ENCODE measurements at regions not wholly inside any gene's neighbourhood (a gene's known extent, or its start where the extent isn't known, plus 50 kb on each side); places are given as distances from the start of the nearest gene placed in this dataset.

- Histone ChIP-seq H3K4ac (ENCODE audit: low read depth, low read length) (no peak overlapping the region), H2AK5ac (ENCODE audit: low read depth, low read length) (no peak overlapping the region), H3K4me3 (ENCODE audit: insufficient read depth, low read depth, low read length) (no peak overlapping the region), H3K27me3 (ENCODE audit: control insufficient read depth, insufficient read depth, low read length) (no peaks in the 10 kb centered on the region), H3K79me1 (ENCODE audit: low read depth in 1 of 2, low read length in 2 of 2) (no peaks in the 10 kb centered on the region), H3K18ac (ENCODE audit: low read depth, low read length) (no peak overlapping the region), H3K23ac (ENCODE audit: low read depth, low read length) (no peak overlapping the region), H2AK9ac (replicated peaks; ENCODE audit: low read depth, low read length, poor library complexity) (no peak overlapping the region), H4K91ac (ENCODE audit: insufficient read depth, low read depth, low read length) (no peak overlapping the region), H4K8ac (ENCODE audit: low read depth in 2 of 2, low read length in 2 of 2) (no peak overlapping the region), H2BK120ac (ENCODE audit: low read depth, low read length) (no peak overlapping the region), H2AFZ (replicated peaks; ENCODE audit: low read length, poor library complexity) (no peak overlapping the region), H3K9me1 (ENCODE audit: insufficient read depth, low read length) (peaks cover 4% of the 10 kb centered on the region), H2BK5ac (ENCODE audit: low read depth, low read length, poor library complexity, severe bottlenecking) (no peak overlapping the region), H4K5ac (ENCODE audit: low read depth, low read length) (no peak overlapping the region), H2BK20ac (ENCODE audit: low read depth, low read length) (no peak overlapping the region), H3K36me3 (ENCODE audit: control insufficient read depth, insufficient read depth, low read length) (no peaks in the 10 kb centered on the region), H3K9me3 (ENCODE audit: control insufficient read depth, insufficient read depth, low read length) (no peaks in the 10 kb centered on the region; the same call in 1 of the 2 replicates), H3K27ac (ENCODE audit: insufficient read depth, low read length) (no peak overlapping the region), H3K4me2 (ENCODE audit: low read depth, low read length) (no peak overlapping the region), H4K20me1 (ENCODE audit: insufficient read depth, low read length) (no peaks in the 10 kb centered on the region), H2BK15ac (ENCODE audit: low read depth, low read length) (no peak overlapping the region), H3K4me1 (ENCODE audit: control insufficient read depth, insufficient read depth, low read length) (peaks cover 5% of the 10 kb centered on the region), H3K9ac (ENCODE audit: low read depth, low read length) (no peak overlapping the region), H3K14ac (replicated peaks; ENCODE audit: low read depth, low read length) (no peak overlapping the region), H3K56ac (ENCODE audit: extremely low read depth, insufficient read depth, low read length) (no peak overlapping the region)
- CTCF ChIA-PET = no interaction called here
- dilution Hi-C loops (cut with HindIII; ENCODE audit: low sequenced_read_pairs, unreplicated experiment) (no loop called here), intact Hi-C loops (cut with micrococcal nuclease) (no loop called here), in situ Hi-C loops (cut with MboI; ENCODE audit: low sequenced_read_pairs) (no loop called here)
- ATAC-seq (ENCODE audit: low read depth) = no peak
- no peak for DNase-seq
- no peak for TF ChIP-seq FOS (IDR thresholded peaks at IDR 0.05; ENCODE audit: low read depth, low read length)
- no peak for TF ChIP-seq RAD21 (IDR thresholded peaks at IDR 0.05; ENCODE audit: low read length)
- TF ChIP-seq USF2 (IDR thresholded peaks at IDR 0.05; ENCODE audit: low read depth, low read length) = no peak
- no peak for TF ChIP-seq CTCF (conservative IDR thresholded peaks at IDR 0.05; ENCODE audit: low read depth, low read length)
- TF ChIP-seq RFX5 (IDR thresholded peaks at IDR 0.05; ENCODE audit: low read depth, low read length) = no peak
- TF ChIP-seq BHLHE40 (IDR thresholded peaks at IDR 0.05; ENCODE audit: low read depth, low read length) = no peak
- no peak for TF ChIP-seq MAFK (IDR thresholded peaks at IDR 0.05; ENCODE audit: low read depth, low read length)
- TF ChIP-seq MAZ (IDR thresholded peaks at IDR 0.05; ENCODE audit: borderline replicate concordance, low read depth, low read length) = no peak
- no TSS peak for BruUV-seq (replicated peaks)
- POLR2A ChIA-PET (ENCODE audit: unreplicated experiment) = no interaction called here
Measured at GRCh38 chr10:31624611-31625010, 304.0 kb downstream of the ARHGAP12 start.
